NCI-H460 (cell line): ENCODE measurements at regions not wholly inside any gene's neighbourhood (a gene's known extent, or its start where the extent isn't known, plus 50 kb on each side); places are given as distances from the start of the nearest gene placed in this dataset.
A peak's percentile ranks its signal among the peaks of the same experiment; 100 is the strongest.
"Not testable (repeated sequence)": the region's sequence is repeated elsewhere in the genome, so short reads cannot be mapped to it uniquely, and the experiment has no call there.

Experiments
- DNase-seq: peaks from one replicate; pipeline ENCODE4 v3.0.0-alpha.2; 2016; ENCODE audit warnings: low read depth; ENCODE audit errors: extremely low read depth

GRCh38 chr4:45502471-45502870 is 621.4 kb downstream of the GABRG1 start:
- no peak for DNase-seq

DNA sequence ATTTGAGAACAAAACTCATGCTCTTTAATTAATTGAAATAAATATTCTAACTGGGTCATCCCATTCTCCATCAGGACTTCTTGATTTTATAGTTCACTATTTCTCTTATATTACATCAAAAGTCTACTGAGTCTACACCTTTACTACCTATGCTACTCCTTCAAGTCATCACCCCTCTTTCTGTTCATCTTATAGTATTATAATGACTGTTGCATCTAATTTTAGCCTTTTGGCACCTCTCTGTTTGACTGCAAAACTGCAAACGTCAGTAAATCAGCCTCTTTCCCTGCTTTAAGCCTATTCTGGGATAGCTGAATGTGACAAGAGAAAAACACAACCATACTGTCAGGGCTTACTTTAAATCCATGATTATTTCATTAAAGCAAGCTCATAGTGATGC is 639.1 kb downstream of the GABRG1 start:
- DNase-seq = no peak

GRCh38 chr4:45482346-45482745 is 641.5 kb downstream of the GABRG1 start:
- DNase-seq = no peak

GRCh38 chr4:45477311-45477733 is 646.5 kb downstream of the GABRG1 start:
- no peak for DNase-seq

GRCh38 chr4:45475548-45475947 is 648.3 kb downstream of the GABRG1 start:
- no peak for DNase-seq

GRCh38 chr4:45472490-45472889 is 651.4 kb downstream of the GABRG1 start:
- DNase-seq = no peak

GRCh38 chr4:45471335-45471734 is 652.5 kb downstream of the GABRG1 start:
- DNase-seq = no peak

DNA sequence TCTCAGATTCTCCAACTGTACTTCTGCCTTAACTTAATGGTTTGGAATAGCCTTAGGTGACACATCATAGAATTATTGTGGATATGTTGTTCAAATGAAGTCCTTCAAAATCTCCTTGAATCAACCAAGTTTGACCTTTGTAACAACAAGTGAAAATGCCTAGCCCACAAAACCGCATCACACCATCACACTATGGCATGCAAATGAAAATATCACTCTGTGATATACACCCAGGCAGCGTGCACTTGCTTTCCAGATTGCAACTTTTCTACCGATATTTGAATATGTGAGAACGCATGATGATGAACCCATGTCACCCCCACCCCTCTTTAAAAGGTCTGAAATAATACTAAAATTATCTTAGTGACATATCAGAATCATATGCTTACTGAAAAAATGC is 656.7 kb downstream of the GABRG1 start:
- no peak for DNase-seq

GRCh38 chr4:45460157-45460556 is 663.7 kb downstream of the GABRG1 start:
- not testable (repeated sequence) for DNase-seq

DNA sequence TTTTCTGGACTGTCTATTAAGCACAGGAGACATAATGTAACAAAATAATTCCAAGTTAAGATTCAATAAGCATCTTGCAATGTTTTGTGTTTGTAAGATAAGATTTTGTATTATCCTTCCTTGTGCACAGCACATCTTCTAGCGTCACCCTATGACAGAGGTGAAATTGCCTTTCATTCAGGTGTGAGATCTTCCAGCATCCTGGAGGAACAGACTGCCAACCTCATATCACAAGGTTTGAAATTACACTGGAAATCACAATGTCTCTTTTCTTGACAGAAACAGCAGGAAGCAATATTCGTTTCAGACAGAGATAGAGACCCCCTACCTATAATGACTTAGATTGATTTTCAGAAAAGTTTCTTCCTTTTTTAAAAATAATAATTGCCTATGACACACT is 668.6 kb downstream of the GABRG1 start:
- no peak for DNase-seq

- DNase-seq = peak; percentile 43
Measured at GRCh38 chr4:45453258-45453853, 670.5 kb downstream of the GABRG1 start.

- DNase-seq = peak; percentile 15
Measured at GRCh38 chr4:45442466-45442865, 681.4 kb downstream of the GABRG1 start.

- DNase-seq = no peak
Measured at GRCh38 chr4:45438047-45438446, 685.8 kb downstream of the GABRG1 start.

DNA sequence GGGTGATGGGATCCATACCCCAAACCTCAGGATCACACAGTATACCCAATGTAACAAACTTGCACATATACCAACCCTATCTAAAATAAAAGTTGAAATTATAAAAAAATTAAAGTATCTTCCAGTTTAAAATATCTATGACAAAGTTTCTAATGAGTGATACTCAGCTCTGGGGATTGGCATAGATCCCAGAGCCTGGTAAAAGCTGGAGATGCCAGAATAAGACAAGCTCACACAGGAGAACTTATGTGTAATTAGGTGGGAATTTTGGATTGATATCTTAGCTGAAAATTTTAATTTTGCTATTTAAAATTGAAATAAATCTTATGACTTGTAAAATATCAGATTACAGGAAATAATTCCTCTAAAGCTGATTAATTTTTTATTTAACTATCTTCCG is 686.5 kb downstream of the GABRG1 start:
- DNase-seq = no peak

DNA sequence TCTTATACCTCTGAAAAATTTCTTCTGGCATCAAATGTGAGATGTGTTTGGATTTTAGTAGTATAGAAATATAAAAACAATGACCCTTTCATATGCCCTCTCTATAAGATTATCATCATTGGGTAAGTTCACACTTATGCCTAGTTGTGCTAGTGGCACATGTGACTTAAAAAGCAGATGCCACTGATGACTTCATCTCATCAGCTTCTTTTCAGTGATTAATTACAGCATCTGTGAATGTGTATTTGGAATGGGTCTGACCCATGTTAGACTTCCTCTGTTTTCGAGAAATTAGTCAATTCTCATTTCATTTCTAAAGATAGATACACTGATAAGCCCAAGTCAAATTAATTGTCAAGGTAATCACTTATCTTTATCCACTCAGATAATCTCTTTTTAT is 698.7 kb downstream of the GABRG1 start:
- no peak for DNase-seq

- DNase-seq = no peak
Measured at GRCh38 chr4:45423896-45424295, 697.5 kb upstream of the GNPDA2 start.

GRCh38 chr4:45420091-45420674 is 693.8 kb upstream of the GNPDA2 start:
- not testable (repeated sequence) for DNase-seq

- no peak for DNase-seq
Measured at GRCh38 chr4:45410701-45411210, 684.4 kb upstream of the GNPDA2 start.

DNA sequence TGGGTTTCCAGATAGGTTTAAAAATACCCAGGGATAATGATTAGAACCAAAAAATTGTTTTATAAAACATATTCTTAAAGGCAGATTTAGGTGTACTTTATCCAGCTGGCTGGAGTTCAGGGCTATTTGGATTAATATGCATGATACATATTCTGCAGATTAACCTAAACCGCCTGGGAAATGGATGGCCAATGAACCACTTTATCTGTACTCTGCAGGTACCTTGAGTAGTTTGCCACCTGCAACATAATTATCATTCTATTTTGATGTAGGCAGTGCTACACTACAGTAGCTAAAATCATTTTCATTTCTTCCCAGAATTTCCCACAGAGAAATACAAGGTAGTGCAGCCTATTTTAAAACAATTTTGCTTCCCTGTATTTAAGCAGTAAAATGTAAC is 683.2 kb upstream of the GNPDA2 start:
- no peak for DNase-seq

GRCh38 chr4:45408996-45409395 is 682.6 kb upstream of the GNPDA2 start:
- no peak for DNase-seq

- no peak for DNase-seq
Measured at GRCh38 chr4:45399116-45399515, 672.8 kb upstream of the GNPDA2 start.

GRCh38 chr4:45385306-45385705 is 659.0 kb upstream of the GNPDA2 start:
- no peak for DNase-seq

DNA sequence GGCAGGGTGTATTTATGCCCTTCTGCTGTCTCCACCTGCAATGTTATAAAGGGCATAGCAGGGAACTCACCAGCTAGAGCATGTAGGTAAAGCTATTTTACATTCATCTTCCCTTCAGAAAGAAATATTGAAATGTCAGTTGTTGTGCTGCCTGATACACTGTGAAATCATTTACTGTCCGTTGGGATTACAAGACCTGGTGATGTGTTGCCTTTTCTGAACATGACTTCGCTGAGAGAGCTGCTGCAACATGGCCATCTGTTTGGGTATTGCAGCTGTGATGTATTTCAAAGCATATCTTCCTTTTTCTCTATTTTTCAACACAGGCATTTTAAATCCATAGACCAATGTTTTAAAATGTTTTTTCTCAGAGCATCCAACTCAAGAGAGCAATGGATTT is 644.1 kb upstream of the GNPDA2 start:
- no peak for DNase-seq
